RKO (cell line): ENCODE measurements at regions not wholly inside any gene's neighbourhood (a gene's known extent, or its start where the extent isn't known, plus 50 kb on each side); places are given as distances from the start of the nearest gene placed in this dataset.
"Not testable (repeated sequence)": the region's sequence is repeated elsewhere in the genome, so short reads cannot be mapped to it uniquely, and the experiment has no call there.

ENCODE experiments used
- DNase-seq: peaks from one replicate; pipeline ENCODE4 v3.0.0-alpha.2; 2016; ENCODE audit warnings: low spot score

DNA sequence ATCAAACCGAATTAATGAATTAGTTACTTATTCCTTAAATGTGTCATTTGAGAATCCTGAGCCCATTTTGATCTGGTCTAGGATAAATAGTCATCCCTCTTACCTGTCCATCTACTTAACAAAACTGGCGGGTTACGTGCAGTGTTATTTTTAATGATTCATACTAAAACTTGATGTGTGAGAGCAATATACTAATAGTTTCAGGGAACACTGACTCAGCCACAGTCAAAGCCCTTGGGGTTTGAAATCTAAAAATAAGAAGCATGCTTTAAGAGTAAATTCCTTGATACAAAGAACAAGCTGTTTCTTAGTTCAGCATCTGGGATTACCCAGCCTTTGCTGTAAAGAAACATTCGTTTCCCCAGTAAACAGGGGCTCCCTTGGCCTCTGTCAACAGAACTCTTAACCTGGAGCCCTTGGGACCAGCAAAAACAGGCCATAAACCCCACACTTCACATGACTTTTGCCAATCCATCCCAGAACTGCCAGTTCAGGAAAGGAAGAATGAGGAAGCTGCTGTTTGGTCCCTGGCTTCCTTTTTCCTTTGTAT is 370.6 kb upstream of the IGFBP3 start:
- DNase-seq: no peak

- DNase-seq: no peak
Observed at GRCh38 chr7:46291050-46291438, 370.0 kb upstream of the IGFBP3 start.

DNA sequence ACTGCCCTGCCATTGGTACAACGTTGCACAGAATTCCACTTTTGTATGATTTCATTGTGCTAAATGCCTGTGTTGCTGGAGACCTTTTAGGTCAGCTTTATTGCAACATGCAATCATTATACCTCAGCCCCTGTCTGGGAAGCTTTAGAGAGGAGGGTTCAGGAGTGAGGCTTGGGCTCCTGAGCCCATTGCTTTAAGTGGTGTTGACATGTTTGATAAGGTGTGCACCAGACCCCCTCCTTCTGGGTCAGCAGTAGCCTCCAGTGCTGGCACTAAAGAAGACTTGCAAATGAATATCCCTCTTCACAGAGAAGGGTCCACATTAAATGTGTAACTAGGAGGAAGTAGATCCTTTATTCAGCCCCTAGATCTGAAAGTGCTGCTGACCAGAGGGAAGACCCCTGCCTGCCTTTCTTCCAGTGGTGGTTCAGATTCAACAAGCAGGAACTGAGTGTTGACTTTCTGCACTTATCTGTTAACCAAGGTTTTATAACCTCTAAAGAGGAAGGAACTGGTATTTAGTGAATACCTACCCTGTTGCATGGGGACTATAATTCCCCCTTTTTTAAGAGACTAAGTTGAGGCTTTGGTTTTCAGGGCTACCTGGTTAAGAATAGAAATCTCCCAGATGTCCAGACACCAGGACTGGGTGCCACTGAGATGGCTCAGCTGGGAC is 369.4 kb upstream of the IGFBP3 start:
- no peak for DNase-seq

DNA sequence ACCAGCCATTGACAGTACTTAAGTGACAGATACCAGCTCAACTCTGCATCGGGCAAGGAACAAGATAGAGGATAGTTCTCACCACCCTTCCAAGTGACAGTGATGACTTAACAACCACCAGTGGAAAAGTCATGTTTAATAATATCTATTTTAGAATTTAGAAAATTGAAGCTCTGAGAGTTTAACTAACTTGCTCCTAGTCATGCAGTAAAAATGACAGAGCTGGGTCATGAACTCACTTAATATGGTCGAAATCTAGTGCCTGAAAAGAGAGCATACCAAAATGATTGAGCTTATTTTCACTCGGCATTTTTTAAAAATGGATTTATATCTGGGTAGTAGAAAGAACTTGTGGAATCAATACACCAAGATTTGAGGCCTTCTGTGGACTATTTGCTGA is 367.8 kb upstream of the IGFBP3 start:
- no peak for DNase-seq

- no peak for DNase-seq
Observed at GRCh38 chr7:46288010-46288409, 366.9 kb upstream of the IGFBP3 start.

DNA sequence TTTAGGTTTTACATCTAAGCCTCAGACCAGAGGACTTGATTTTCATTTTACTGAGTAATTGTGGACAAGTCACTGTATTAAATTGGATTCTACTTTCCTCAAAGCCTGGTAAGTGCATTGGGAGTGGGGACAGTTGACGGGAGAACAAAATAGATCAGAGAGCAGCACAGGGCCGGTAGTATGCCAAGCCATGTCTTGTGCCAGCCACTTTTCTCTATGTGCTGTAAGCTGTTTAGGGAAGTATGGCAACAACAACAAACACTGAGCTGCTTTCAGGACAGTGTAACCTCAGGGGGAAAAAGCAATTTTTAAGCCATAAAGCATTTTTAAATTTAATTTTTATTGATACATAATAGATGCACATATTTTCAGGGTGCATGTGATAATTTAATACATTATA is 365.9 kb upstream of the IGFBP3 start:
- no peak for DNase-seq

GRCh38 chr7:46286356-46286755 is 365.3 kb upstream of the IGFBP3 start:
- no peak for DNase-seq

DNA sequence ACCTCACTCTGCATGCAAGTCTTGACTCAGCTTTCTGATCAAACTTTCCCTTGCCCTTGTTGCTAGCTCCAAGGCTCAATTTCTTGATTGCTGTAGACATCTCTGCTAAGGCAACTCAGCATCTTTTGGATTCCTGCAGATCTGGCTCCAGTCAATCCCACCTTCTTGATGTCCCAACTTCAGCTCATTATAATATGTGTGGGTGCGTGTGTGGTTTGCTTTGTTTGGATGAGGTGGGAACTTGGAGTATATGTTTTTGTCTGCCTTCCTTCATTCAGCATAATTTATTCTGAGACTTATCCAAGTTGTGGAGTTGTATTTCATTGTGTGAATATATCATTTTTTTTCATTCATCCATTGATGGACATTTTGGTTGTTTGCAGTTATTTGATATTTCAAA is 364.8 kb upstream of the IGFBP3 start:
- DNase-seq: no peak

GRCh38 chr7:46283852-46284251 is 362.8 kb upstream of the IGFBP3 start:
- DNase-seq: no peak

- no peak for DNase-seq
Observed at GRCh38 chr7:46282155-46282554, 361.1 kb upstream of the IGFBP3 start.

DNA sequence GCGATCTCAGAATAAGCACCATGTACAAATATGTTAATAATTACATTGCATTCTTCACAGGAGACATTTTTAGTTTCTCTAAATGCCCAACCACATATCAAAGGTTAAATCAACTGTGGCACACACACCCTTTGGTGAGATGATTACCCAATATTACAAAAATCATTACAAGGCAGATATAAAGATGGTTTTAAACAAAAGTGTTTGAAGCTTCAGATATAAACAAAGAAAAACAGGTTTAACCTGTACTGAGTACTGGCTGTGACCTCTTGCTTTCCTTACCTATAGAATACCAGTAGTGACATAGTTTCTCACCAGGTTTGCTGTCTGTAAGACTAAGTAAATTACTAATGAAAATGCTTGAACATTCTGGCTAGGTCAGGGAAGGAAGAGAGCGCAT is 360.0 kb upstream of the IGFBP3 start:
- DNase-seq: no peak

GRCh38 chr7:46279290-46279689 is 358.2 kb upstream of the IGFBP3 start:
- no peak for DNase-seq

GRCh38 chr7:46264646-46265045 is 343.6 kb upstream of the IGFBP3 start:
- no peak for DNase-seq

GRCh38 chr7:46261638-46262037 is 340.6 kb upstream of the IGFBP3 start:
- DNase-seq: not testable (repeated sequence)

GRCh38 chr7:46259947-46260346 is 338.9 kb upstream of the IGFBP3 start:
- DNase-seq: no peak

GRCh38 chr7:46257761-46258448 is 336.8 kb upstream of the IGFBP3 start:
- DNase-seq: peak; percentile 59

GRCh38 chr7:46256870-46257661 is 336.0 kb upstream of the IGFBP3 start:
- DNase-seq: no peak

DNA sequence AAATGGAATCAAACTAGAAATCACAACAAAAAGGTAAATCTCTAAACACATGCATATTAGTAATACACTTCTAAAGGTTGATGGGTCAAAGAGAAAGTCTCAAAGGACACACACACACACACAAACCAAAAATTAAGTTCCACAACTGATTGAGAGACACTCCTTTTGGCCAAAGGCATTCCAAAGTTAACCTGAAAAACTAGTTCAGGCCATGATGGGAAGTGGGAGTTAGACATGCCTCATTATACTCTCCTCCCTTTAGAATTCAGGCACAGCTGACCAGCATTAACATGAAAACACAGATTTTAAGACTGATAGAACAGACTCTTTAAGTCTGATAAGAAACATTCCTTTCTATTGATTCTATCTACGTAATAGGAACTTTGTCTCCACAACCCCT is 332.4 kb upstream of the IGFBP3 start:
- no peak for DNase-seq

- DNase-seq: no peak
Observed at GRCh38 chr7:46247664-46248063, 326.6 kb upstream of the IGFBP3 start.

- DNase-seq: no peak
Observed at GRCh38 chr7:46245586-46246111, 324.6 kb upstream of the IGFBP3 start.

DNA sequence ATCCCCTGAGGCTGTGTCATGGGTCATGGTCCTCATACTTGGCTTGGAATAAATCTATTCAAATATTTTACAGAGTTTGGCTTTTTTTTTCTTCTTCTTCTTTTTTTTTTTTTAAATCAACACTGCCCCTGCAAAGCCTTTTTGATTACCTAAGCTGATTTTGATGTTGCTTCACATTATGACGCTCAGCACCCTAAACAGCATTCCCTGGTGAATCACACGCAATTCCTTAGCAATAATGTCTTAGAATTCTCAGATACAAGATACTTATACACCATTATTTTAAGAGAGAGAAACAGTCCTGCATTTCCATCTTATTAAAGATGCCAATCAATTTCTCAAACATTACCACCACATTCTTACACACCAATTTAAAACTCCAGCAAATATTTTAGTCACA is 323.7 kb upstream of the IGFBP3 start:
- no peak for DNase-seq

DNA sequence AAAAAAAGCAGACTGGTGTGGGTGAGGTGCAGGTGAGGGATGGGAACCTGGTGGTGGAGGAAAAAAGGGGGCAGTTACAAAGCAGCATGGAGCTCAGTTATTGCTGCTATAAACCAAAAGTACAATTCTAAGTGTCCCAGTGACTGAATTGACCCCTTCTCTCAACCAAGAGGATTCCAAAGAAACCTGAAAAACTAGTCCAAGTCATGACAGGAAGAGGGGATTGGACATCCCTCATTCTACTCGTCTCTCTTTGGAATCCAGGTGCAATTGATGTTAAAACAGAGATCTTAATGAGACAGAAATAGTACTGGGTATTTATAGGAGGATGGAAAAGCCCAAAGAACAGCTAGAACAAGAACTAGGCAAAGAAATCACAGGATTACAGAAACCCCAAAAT is 322.3 kb upstream of the IGFBP3 start:
- DNase-seq: no peak

GRCh38 chr7:46239846-46240245 is 318.8 kb upstream of the IGFBP3 start:
- no peak for DNase-seq
